IPS DF 6.9 (cell line): ENCODE measurements at regions not wholly inside any gene's neighbourhood (a gene's known extent, or its start where the extent isn't known, plus 50 kb on each side); places are given as distances from the start of the nearest gene placed in this dataset.

Source experiments
- DNase-seq: peaks from one replicate; pipeline ENCODE4 v3.0.0-alpha.2; 2013; ENCODE audit warnings: low read depth, low spot score
- H3K27ac ChIP-seq: one replicate; pipeline ENCODE4 v1.5.1; 2013; ENCODE audit warnings: low read length, control low read depth
- H3K27me3 ChIP-seq: 2 replicates; pipeline ENCODE4 v1.6.1; 2013; ENCODE audit warnings: mild to moderate bottlenecking, low read length; ENCODE audit not compliant: control insufficient read depth, insufficient read depth
- H3K36me3 ChIP-seq: 2 replicates; pipeline ENCODE4 v1.6.1; 2013; ENCODE audit warnings: low read length; ENCODE audit not compliant: control insufficient read depth, insufficient read depth
- H3K4me1 ChIP-seq: 2 replicates; pipeline ENCODE4 v1.6.1; 2013; ENCODE audit warnings: low read length; ENCODE audit not compliant: control insufficient read depth, insufficient read depth
- H3K4me3 ChIP-seq: 2 replicates; pipeline ENCODE4 v1.5.1; 2013; ENCODE audit warnings: mild to moderate bottlenecking, low read length
- H3K9me3 ChIP-seq: 2 replicates; pipeline ENCODE4 v1.6.1; 2013; ENCODE audit warnings: low read length, inconsistent platforms; ENCODE audit not compliant: control insufficient read depth, insufficient read depth
- WGBS: extraction: QIAGEN DNeasy Blood & Tissue Kit; methylation state at CpG from one replicate; pipeline ENCODE4 v1.1.7; 2013; ENCODE audit warnings: mixed read lengths, missing lambda C conversion rate; ENCODE audit not compliant: insufficient read length, insufficient coverage; 5-methylcytosine and 5-hydroxymethylcytosine counted together

DNA sequence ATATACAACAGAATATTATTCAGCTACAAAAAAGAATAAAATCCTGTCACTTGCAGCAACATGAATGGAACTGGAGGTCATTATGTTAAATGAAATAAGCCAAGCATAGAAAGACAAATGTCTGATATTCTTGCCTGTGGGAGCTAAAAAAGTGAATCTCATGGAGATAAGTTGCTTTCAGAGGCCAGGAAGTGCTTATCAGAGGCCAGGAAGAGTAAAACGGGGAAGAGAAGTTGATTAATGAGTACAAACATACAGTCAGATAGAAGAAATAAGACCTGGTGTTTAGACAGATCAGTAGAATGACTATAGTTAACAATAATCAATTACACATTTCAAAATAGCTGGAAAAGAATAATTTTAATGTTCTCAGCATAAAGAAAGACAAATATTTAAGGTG lies 54.4 kb upstream of the CPHXL start:
- H3K4me3 ChIP-seq = no peak overlapping the region
- no peaks in the 10 kb centered on the region for H3K4me1 ChIP-seq
- WGBS = no CpG with 5 or more reads among the region's 1 CpG
- H3K27ac ChIP-seq = no peak overlapping the region
- H3K36me3 ChIP-seq = no peaks in the 10 kb centered on the region
- H3K27me3 ChIP-seq = no peaks in the 10 kb centered on the region
- no peak for DNase-seq
- no peaks in the 10 kb centered on the region for H3K9me3 ChIP-seq

- Histone ChIP-seq H3K27me3 (no peaks in the 10 kb centered on the region), H3K27ac (no peak overlapping the region), H3K36me3 (no peaks in the 10 kb centered on the region), H3K9me3 (no peaks in the 10 kb centered on the region), H3K4me1 (no peaks in the 10 kb centered on the region), H3K4me3 (no peak overlapping the region)
- no CpG with 5 or more reads among the region's 5 CpGs for WGBS
- DNase-seq = no peak
These were observed 55.5 kb upstream of the CPHXL start for GRCh38 chr16:75781683-75782343.

GRCh38 chr16:75787440-75787839 lies 61.1 kb upstream of the CPHXL start:
- Histone ChIP-seq H3K4me1 (no peaks in the 10 kb centered on the region), H3K4me3 (no peak overlapping the region), H3K9me3 (peaks cover 2% of the 10 kb centered on the region; the same call in 1 of the 2 replicates), H3K27me3 (no peaks in the 10 kb centered on the region), H3K27ac (no peak overlapping the region), H3K36me3 (no peaks in the 10 kb centered on the region)
- no CpG with 5 or more reads among the region's 1 CpG for WGBS
- DNase-seq = no peak

DNA sequence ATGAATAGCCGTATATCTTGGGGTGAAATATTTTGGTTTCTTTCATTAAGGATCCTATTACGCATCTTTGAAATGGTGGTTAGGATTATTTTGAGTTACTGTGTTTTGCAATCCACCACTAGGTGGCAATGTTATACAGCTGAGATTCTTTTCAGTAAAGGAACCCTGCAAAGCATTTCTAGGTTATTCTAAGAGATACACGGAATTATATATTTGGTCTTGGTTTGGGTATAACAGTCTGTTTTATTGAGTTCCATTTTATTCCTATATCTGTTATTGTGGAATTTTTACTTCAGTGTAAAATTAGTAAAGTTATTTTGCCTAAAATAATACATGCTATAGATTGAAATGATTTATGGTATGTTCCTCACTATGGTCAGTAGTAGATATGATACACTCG lies 62.9 kb upstream of the CPHXL start:
- Histone ChIP-seq H3K4me1 (no peaks in the 10 kb centered on the region), H3K9me3 (peaks cover 2% of the 10 kb centered on the region; the same call in 1 of the 2 replicates), H3K27me3 (no peaks in the 10 kb centered on the region), H3K36me3 (no peaks in the 10 kb centered on the region), H3K4me3 (no peak overlapping the region), H3K27ac (no peak overlapping the region)
- no CpG with 5 or more reads among the region's 4 CpGs for WGBS
- peak; percentile 11 for DNase-seq

- Histone ChIP-seq H3K27me3 (no peaks in the 10 kb centered on the region), H3K36me3 (no peaks in the 10 kb centered on the region), H3K4me1 (no peaks in the 10 kb centered on the region), H3K27ac (no peak overlapping the region), H3K9me3 (peaks cover 2% of the 10 kb centered on the region; the same call in 1 of the 2 replicates), H3K4me3 (no peak overlapping the region)
- DNase-seq = no peak
- no CpG with 5 or more reads among the region's 7 CpGs for WGBS
These were observed 66.6 kb upstream of the CPHXL start for GRCh38 chr16:75792771-75793492.

DNA sequence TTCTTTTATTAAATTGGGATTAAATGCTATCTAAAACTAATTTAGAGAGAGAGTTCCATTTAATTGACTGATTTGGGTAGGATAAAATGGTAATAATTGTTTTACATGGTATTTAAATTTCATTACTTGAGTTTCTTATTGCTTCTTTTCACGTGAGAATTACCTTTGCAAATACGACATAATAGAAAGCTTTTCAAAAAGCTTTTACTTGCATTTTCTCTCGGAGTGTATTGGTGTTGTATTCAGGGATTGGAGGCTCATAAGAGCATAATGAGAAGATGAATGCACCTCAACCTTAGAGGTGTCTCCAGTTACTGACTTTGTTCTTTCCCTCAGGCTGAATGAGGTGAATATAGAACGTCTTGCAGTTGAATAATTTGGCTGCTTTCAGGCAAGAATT lies 67.4 kb upstream of the CPHXL start:
- H3K9me3 ChIP-seq = peaks cover 2% of the 10 kb centered on the region; the same call in 1 of the 2 replicates
- H3K4me3 ChIP-seq = no peak overlapping the region
- no peak for DNase-seq
- no peaks in the 10 kb centered on the region for H3K27me3 ChIP-seq
- no CpG with 5 or more reads among the region's 4 CpGs for WGBS
- no peaks in the 10 kb centered on the region for H3K4me1 ChIP-seq
- no peaks in the 10 kb centered on the region for H3K36me3 ChIP-seq
- no peak overlapping the region for H3K27ac ChIP-seq

- DNase-seq = no peak
- H3K36me3 ChIP-seq = no peaks in the 10 kb centered on the region
- WGBS = no CpG with 5 or more reads among the region's 4 CpGs
- peaks cover 2% of the 10 kb centered on the region; the same call in 1 of the 2 replicates for H3K9me3 ChIP-seq
- no peaks in the 10 kb centered on the region for H3K27me3 ChIP-seq
- no peaks in the 10 kb centered on the region for H3K4me1 ChIP-seq
- H3K4me3 ChIP-seq = no peak overlapping the region
- H3K27ac ChIP-seq = no peak overlapping the region
These were observed 68.1 kb upstream of the CPHXL start for GRCh38 chr16:75794426-75794825.

DNA sequence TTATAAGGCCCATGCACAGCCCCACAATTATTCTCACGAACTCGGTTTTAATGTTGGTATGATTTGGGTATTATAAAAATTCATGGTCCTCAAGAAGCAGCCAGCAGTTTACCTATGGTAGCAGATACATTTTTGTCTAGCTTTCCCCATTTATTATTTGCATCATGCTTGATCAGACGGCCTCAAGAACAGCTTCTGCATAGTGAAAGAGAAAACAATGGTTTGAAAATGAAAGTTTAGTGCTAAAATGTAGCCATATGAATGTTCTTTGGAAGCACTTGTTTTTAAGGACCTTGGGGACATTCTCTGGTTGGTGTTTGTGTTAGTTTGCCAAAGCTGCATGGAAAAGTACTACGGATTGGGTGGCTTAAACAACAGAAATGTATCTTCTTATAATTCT lies 72.4 kb upstream of the CPHXL start:
- H3K9me3 ChIP-seq = no peaks in the 10 kb centered on the region
- no peak overlapping the region for H3K4me3 ChIP-seq
- H3K36me3 ChIP-seq = no peaks in the 10 kb centered on the region
- H3K4me1 ChIP-seq = no peaks in the 10 kb centered on the region
- WGBS = no CpG with 5 or more reads among the region's 4 CpGs
- DNase-seq = no peak
- no peak overlapping the region for H3K27ac ChIP-seq
- no peaks in the 10 kb centered on the region for H3K27me3 ChIP-seq

GRCh38 chr16:75801307-75801706 lies 75.0 kb upstream of the CPHXL start:
- no peaks in the 10 kb centered on the region for H3K27me3 ChIP-seq
- DNase-seq = no peak
- H3K4me3 ChIP-seq = no peak overlapping the region
- H3K9me3 ChIP-seq = no peaks in the 10 kb centered on the region
- H3K27ac ChIP-seq = no peak overlapping the region
- no peaks in the 10 kb centered on the region for H3K36me3 ChIP-seq
- no CpG with 5 or more reads among the region's 3 CpGs for WGBS
- no peaks in the 10 kb centered on the region for H3K4me1 ChIP-seq

- WGBS = no CpG with 5 or more reads among the region's 1 CpG
- H3K9me3 ChIP-seq = no peaks in the 10 kb centered on the region
These were observed 77.5 kb upstream of the CPHXL start for GRCh38 chr16:75803753-75804152.

DNA sequence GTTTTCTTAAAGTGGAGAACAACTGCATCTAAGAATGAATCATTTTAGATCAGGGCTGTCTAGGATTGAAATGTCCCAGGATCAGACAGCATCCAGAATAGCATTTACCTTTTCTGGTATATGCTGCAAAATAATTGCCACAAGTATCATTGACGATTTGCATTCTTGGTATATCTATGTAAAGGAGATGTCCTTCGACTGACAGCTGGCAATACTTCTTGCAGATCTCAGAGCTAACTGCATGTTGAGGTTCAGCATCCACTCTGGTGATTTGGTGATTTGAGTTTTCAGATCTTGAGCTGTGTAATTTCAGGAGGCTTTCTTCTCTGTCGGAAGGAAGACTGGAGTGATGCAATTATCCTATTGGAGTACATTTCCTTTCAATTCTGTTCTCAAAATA lies 78.1 kb upstream of the CPHXL start:
- DNase-seq = no peak
- Histone ChIP-seq H3K4me1 (no peaks in the 10 kb centered on the region), H3K9me3 (no peaks in the 10 kb centered on the region), H3K27ac (no peak overlapping the region), H3K4me3 (no peak overlapping the region), H3K27me3 (no peaks in the 10 kb centered on the region), H3K36me3 (no peaks in the 10 kb centered on the region)
- no CpG with 5 or more reads among the region's 3 CpGs for WGBS

More at GRCh38 chr16:75803753-75804152, 77.5 kb upstream of the CPHXL start:
- Histone ChIP-seq H3K27me3 (no peaks in the 10 kb centered on the region), H3K27ac (no peak overlapping the region), H3K4me3 (no peak overlapping the region), H3K4me1 (no peaks in the 10 kb centered on the region), H3K36me3 (no peaks in the 10 kb centered on the region)
- DNase-seq = no peak
